ENCODE measurements at regions not wholly inside any gene's neighbourhood (a gene's known extent, or its start where the extent isn't known, plus 50 kb on each side); places are given as distances from the start of the nearest gene placed in this dataset.

DNA sequence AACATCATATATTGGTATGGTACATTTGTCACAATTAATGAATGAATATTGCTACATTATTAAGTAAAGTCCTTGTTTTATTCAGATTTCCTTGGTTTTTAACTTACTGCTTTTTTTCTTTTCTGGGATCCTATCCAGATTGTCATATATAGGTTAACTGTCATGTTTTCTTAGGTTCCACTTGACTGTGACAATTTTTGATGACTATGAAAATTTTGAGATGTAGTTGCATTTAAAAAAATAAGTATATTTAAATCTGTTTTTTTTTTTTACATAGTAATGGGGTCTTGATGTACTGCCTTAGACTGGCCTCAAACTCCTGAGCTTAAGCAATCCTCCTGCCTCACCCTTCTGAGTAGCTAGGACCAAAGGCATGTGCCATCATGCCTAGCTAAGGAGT, 76.8 kb downstream of the ATP6V1G3 start (continued):
- TF ChIP-seq YY1 (IDR thresholded peaks at IDR 0.05; ENCODE audit: extremely low read depth, insufficient replicate concordance, low read depth, low read length) (no peak), RAD21 (IDR thresholded peaks at IDR 0.05; ENCODE audit: low read depth) (no peak), SIN3A (IDR thresholded peaks at IDR 0.05; ENCODE audit: low read depth) (no peak), EZH2phosphoT487 (IDR thresholded peaks at IDR 0.05; ENCODE audit: borderline replicate concordance) (no peak)

DNA sequence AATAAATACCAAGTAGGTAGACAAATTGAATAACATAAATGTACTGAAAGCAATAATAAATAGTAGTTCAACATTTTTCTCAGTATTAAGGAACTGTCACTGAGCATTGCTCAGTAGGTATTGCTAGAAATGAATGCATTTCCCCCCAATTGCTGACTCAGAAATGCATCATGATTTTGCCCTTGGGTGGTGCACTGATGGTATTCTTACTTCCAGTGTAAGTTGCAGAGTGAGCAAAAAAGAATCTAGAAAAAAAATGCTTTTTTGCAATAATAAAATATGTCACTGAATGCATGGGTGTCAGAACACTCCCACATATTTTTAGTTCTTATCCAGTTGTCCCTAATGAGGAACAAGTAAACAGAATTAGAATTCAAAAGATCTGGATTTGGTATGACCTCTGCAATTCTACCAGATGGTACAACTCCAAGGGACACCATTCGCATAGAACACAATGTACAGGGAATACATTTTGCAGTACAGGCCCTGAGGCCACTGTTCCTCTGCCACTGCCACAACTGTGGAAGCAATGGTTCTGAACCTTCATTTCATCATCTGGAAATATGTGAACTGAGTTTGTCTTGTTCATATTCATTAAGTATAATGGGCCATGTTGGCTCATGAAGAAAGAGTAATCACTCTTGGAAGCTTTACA, 78.0 kb downstream of the ATP6V1G3 start:
- BruUV-seq (replicated peaks), result no TSS peak
- no peak overlapping the region for H3K27ac ChIP-seq (ENCODE audit: low read depth, low read length)
- CTCF ChIA-PET, result no interaction called here
- H3K9me3 ChIP-seq (ENCODE audit: control insufficient read depth in 1 of 2, insufficient read depth in 1 of 2, low read depth in 1 of 2, low read length in 2 of 2), result no peaks in the 10 kb centered on the region
- H2AFZ ChIP-seq (ENCODE audit: low read depth, low read length, poor library complexity, severe bottlenecking), result no peak overlapping the region
- H3K36me3 ChIP-seq (ENCODE audit: control insufficient read depth in 1 of 2, insufficient read depth in 2 of 2, low read length in 2 of 2), result no peaks in the 10 kb centered on the region
- H3K9ac ChIP-seq (ENCODE audit: low read length), result no peak overlapping the region
- no peaks in the 10 kb centered on the region for H3K4me1 ChIP-seq (ENCODE audit: control insufficient read depth in 1 of 2, insufficient read depth in 2 of 2, low read length in 2 of 2)
- no peak overlapping the region for H3K4me3 ChIP-seq (replicated peaks in 1 of 2; ENCODE audit: low read depth in 1 of 2, low read length in 2 of 2)
- intact Hi-C loops (cut with micrococcal nuclease), result loop anchor here (10.0 kb wide), 2 partner anchors 538 to 1058 kb away; no protein-coding TSS in a partner anchor
- RAD21 ChIA-PET (ENCODE audit: low non-redundant PET in 1 of 2, low total read pairs in 2 of 2, uncharacterized antibody in 2 of 2, unreplicated experiment in 2 of 2), result no interaction called here
- H3K79me2 ChIP-seq (ENCODE audit: insufficient read depth, low read length), result no peaks in the 10 kb centered on the region
- POLR2A ChIA-PET, result no interaction called here
- TF ChIP-seq RAD21 (IDR thresholded peaks at IDR 0.05; ENCODE audit: low read depth) (no peak), ZFX (IDR thresholded peaks at IDR 0.05) (no peak), SP1 (IDR thresholded peaks at IDR 0.05; ENCODE audit: low read depth) (no peak), FOSL1 (IDR thresholded peaks at IDR 0.05; ENCODE audit: low read depth) (no peak)
- H3K27me3 ChIP-seq (ENCODE audit: insufficient read depth, low read length), result no peaks in the 10 kb centered on the region
- H4K20me1 ChIP-seq (ENCODE audit: insufficient read depth), result no peaks in the 10 kb centered on the region
- no peak overlapping the region for H3K4me2 ChIP-seq (ENCODE audit: low read length)
- ATAC-seq, result no peak
- H3K9me2 ChIP-seq (ENCODE audit: insufficient read depth), result no peaks in the 10 kb centered on the region
- no peak for DNase-seq (ENCODE audit: low read depth, low spot score)

DNA sequence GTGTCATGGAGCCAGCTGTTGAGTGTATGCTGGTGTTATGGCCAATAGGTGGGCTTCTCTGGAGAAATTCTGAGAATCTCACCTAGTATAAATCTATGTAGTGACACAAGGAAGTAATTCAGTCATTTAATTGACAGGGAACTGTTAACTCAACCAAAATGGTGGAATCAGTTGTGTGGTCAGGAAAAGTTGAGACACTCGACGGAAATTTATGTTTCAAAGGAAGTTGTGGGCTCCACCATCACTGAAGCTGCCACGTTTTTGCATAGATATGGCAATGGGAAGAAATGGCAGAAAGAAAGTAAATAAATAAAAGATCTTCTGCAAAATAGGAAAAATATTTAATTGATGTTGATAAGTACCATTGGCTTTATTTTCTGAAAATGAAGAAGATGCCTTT, 84.5 kb downstream of the ATP6V1G3 start:
- H3K27me3 ChIP-seq (ENCODE audit: insufficient read depth, low read length), result no peaks in the 10 kb centered on the region
- TF ChIP-seq ELF1 (IDR thresholded peaks at IDR 0.05; ENCODE audit: borderline replicate concordance, low read depth) (no peak), CBX3 (IDR thresholded peaks at IDR 0.05; ENCODE audit: low read depth) (no peak), JUND (IDR thresholded peaks at IDR 0.05) (no peak), SRF (IDR thresholded peaks at IDR 0.05; ENCODE audit: low read depth) (no peak), TCF7L2 (IDR thresholded peaks at IDR 0.05; ENCODE audit: borderline replicate concordance, extremely low read depth, insufficient read depth, insufficient read length) (no peak), FOSL1 (IDR thresholded peaks at IDR 0.05; ENCODE audit: low read depth) (no peak), POLR2A (IDR thresholded peaks at IDR 0.05; ENCODE audit: borderline replicate concordance, extremely low read depth, insufficient read depth, insufficient read length) (no peak)
- TF ChIP-seq, protein P1, sequence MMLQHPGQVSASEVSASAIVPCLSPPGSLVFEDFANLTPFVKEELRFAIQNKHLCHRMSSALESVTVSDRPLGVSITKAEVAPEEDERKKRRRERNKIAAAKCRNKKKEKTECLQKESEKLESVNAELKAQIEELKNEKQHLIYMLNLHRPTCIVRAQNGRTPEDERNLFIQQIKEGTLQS (IDR thresholded peaks at IDR 0.05), result no peak
- TF ChIP-seq, protein P2, sequence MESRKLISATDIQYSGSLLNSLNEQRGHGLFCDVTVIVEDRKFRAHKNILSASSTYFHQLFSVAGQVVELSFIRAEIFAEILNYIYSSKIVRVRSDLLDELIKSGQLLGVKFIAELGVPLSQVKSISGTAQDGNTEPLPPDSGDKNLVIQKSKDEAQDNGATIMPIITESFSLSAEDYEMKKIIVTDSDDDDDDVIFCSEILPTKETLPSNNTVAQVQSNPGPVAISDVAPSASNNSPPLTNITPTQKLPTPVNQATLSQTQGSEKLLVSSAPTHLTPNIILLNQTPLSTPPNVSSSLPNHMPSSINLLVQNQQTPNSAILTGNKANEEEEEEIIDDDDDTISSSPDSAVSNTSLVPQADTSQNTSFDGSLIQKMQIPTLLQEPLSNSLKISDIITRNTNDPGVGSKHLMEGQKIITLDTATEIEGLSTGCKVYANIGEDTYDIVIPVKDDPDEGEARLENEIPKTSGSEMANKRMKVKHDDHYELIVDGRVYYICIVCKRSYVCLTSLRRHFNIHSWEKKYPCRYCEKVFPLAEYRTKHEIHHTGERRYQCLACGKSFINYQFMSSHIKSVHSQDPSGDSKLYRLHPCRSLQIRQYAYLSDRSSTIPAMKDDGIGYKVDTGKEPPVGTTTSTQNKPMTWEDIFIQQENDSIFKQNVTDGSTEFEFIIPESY (IDR thresholded peaks at IDR 0.05; ENCODE audit: extremely low read depth, insufficient replicate concordance, low read length), result no peak
- no peak overlapping the region for H3K4me2 ChIP-seq (ENCODE audit: low read length)
- H3K4me3 ChIP-seq (replicated peaks in 1 of 2; ENCODE audit: low read depth in 1 of 2, low read length in 2 of 2), result no peak overlapping the region
- H2AFZ ChIP-seq (ENCODE audit: low read depth, low read length, poor library complexity, severe bottlenecking), result peak overlapping the region; percentile 59
- ChIA-PET CTCF (no interaction called here), POLR2A (no interaction called here), RAD21 (ENCODE audit: low non-redundant PET in 1 of 2, low total read pairs in 2 of 2, uncharacterized antibody in 2 of 2, unreplicated experiment in 2 of 2) (no interaction called here)
- H3K4me1 ChIP-seq (ENCODE audit: control insufficient read depth in 1 of 2, insufficient read depth in 2 of 2, low read length in 2 of 2), result no peaks in the 10 kb centered on the region
- no peaks in the 10 kb centered on the region for H3K9me3 ChIP-seq (ENCODE audit: control insufficient read depth in 1 of 2, insufficient read depth in 1 of 2, low read depth in 1 of 2, low read length in 2 of 2)
- no peak for ATAC-seq
- no peak for DNase-seq (ENCODE audit: low read depth, low spot score)
- H3K9ac ChIP-seq (ENCODE audit: low read length), result no peak overlapping the region
- no peak overlapping the region for H3K27ac ChIP-seq (ENCODE audit: low read depth, low read length)
- no peaks in the 10 kb centered on the region for H3K36me3 ChIP-seq (ENCODE audit: control insufficient read depth in 1 of 2, insufficient read depth in 2 of 2, low read length in 2 of 2)
- H3K79me2 ChIP-seq (ENCODE audit: insufficient read depth, low read length), result no peaks in the 10 kb centered on the region
- no TSS peak for BruUV-seq (replicated peaks)
- H4K20me1 ChIP-seq (ENCODE audit: insufficient read depth), result no peaks in the 10 kb centered on the region
- intact Hi-C loops (cut with micrococcal nuclease), result no loop called here
- no peaks in the 10 kb centered on the region for H3K9me2 ChIP-seq (ENCODE audit: insufficient read depth)
